HUES64 (cell line): ENCODE measurements at regions not wholly inside any gene's neighbourhood (a gene's known extent, or its start where the extent isn't known, plus 50 kb on each side); places are given as distances from the start of the nearest gene placed in this dataset.

Source experiments
- H3K27ac ChIP-seq: 2 replicates; pipeline ENCODE4 v1.7.0; 2013; ENCODE audit warnings: low read depth, low read length, inconsistent platforms
- H3K27me3 ChIP-seq: 2 replicates; pipeline ENCODE4 v1.6.1; 2013; ENCODE audit warnings: mild to moderate bottlenecking, low read length; ENCODE audit not compliant: insufficient read depth
- H3K36me3 ChIP-seq: 2 replicates; pipeline ENCODE4 v1.6.1; 2013; ENCODE audit warnings: mild to moderate bottlenecking, low read length; ENCODE audit not compliant: insufficient read depth
- H3K4me1 ChIP-seq: 2 replicates; pipeline ENCODE4 v1.6.1; 2013; ENCODE audit warnings: mild to moderate bottlenecking, low read length, moderate library complexity; ENCODE audit not compliant: insufficient read depth
- H3K4me3 ChIP-seq: 2 replicates; pipeline ENCODE4 v1.5.1; 2013; ENCODE audit warnings: mild to moderate bottlenecking, low read length, moderate library complexity
- H3K9ac ChIP-seq: 2 replicates; pipeline ENCODE4 v1.6.1; 2013; ENCODE audit warnings: mild to moderate bottlenecking, low read depth, low read length
- H3K9me3 ChIP-seq: 2 replicates; pipeline ENCODE4 v1.6.1; 2013; ENCODE audit warnings: low read depth, low read length; ENCODE audit not compliant: insufficient read depth
- WGBS: fragments of 150-250, 120-280 bp; methylation state at CpG from one replicate; pipeline ENCODE4 v1.1.7; 2013; ENCODE audit warnings: missing lambda C conversion rate; 5-methylcytosine and 5-hydroxymethylcytosine counted together

- WGBS = 95% methylated on average over 11 of the region's 11 CpGs
- H3K36me3 ChIP-seq = no peaks in the 10 kb centered on the region
- H3K27ac ChIP-seq = no peak overlapping the region
- no peak overlapping the region for H3K4me3 ChIP-seq
- H3K4me1 ChIP-seq = peaks cover 9% of the 10 kb centered on the region
- H3K9ac ChIP-seq = no peak overlapping the region
- H3K27me3 ChIP-seq = no peaks in the 10 kb centered on the region
- no peaks in the 10 kb centered on the region for H3K9me3 ChIP-seq
These were observed 840.9 kb downstream of the GALR1 start for GRCh38 chr18:78090584-78090983.

GRCh38 chr18:78092901-78093300 lies 843.3 kb downstream of the GALR1 start:
- no peaks in the 10 kb centered on the region for H3K9me3 ChIP-seq
- H3K36me3 ChIP-seq = no peaks in the 10 kb centered on the region
- H3K27ac ChIP-seq = no peak overlapping the region
- peaks cover 9% of the 10 kb centered on the region for H3K4me1 ChIP-seq
- 94% methylated on average over 2 of the region's 2 CpGs for WGBS
- H3K27me3 ChIP-seq = no peaks in the 10 kb centered on the region
- H3K9ac ChIP-seq = no peak overlapping the region
- no peak overlapping the region for H3K4me3 ChIP-seq

- no peak overlapping the region for H3K9ac ChIP-seq
- no peak overlapping the region for H3K4me3 ChIP-seq
- H3K27me3 ChIP-seq = no peaks in the 10 kb centered on the region
- H3K36me3 ChIP-seq = no peaks in the 10 kb centered on the region
- peaks cover 2% of the 10 kb centered on the region for H3K4me1 ChIP-seq
- H3K27ac ChIP-seq = no peak overlapping the region
- 0 out of 2 replicates have a peak, but pooled peaks cover 3% of the 10 kb centered on the region for H3K9me3 ChIP-seq
- WGBS = 94% methylated on average over 15 of the region's 15 CpGs
These were observed 850.4 kb downstream of the GALR1 start for GRCh38 chr18:78099979-78100588.

GRCh38 chr18:78101091-78101490 lies 851.4 kb downstream of the GALR1 start:
- no peaks in the 10 kb centered on the region for H3K4me1 ChIP-seq
- no peaks in the 10 kb centered on the region for H3K27me3 ChIP-seq
- 87% methylated on average over 9 of the region's 9 CpGs for WGBS
- no peak overlapping the region for H3K27ac ChIP-seq
- H3K4me3 ChIP-seq = no peak overlapping the region
- 0 out of 2 replicates have a peak, but pooled peaks cover 3% of the 10 kb centered on the region for H3K9me3 ChIP-seq
- H3K9ac ChIP-seq = no peak overlapping the region
- no peaks in the 10 kb centered on the region for H3K36me3 ChIP-seq

GRCh38 chr18:78102135-78102534 lies 852.5 kb downstream of the GALR1 start:
- 92% methylated on average over 8 of the region's 8 CpGs for WGBS
- H3K27me3 ChIP-seq = no peaks in the 10 kb centered on the region
- H3K36me3 ChIP-seq = no peaks in the 10 kb centered on the region
- no peak overlapping the region for H3K9ac ChIP-seq
- H3K9me3 ChIP-seq = 0 out of 2 replicates have a peak, but pooled peaks cover 3% of the 10 kb centered on the region
- no peak overlapping the region for H3K4me3 ChIP-seq
- H3K4me1 ChIP-seq = no peaks in the 10 kb centered on the region
- H3K27ac ChIP-seq = no peak overlapping the region

- H3K36me3 ChIP-seq = no peaks in the 10 kb centered on the region
- no peaks in the 10 kb centered on the region for H3K4me1 ChIP-seq
- H3K27ac ChIP-seq = no peak overlapping the region
- WGBS = 97% methylated on average over 5 of the region's 5 CpGs
- H3K9ac ChIP-seq = no peak overlapping the region
- 0 out of 2 replicates have a peak, but pooled peaks cover 3% of the 10 kb centered on the region for H3K9me3 ChIP-seq
- H3K4me3 ChIP-seq = no peak overlapping the region
- no peaks in the 10 kb centered on the region for H3K27me3 ChIP-seq
These were observed 856.0 kb downstream of the GALR1 start for GRCh38 chr18:78105611-78106010.

GRCh38 chr18:78106946-78107345 lies 857.3 kb downstream of the GALR1 start:
- no peaks in the 10 kb centered on the region for H3K27me3 ChIP-seq
- no peak overlapping the region for H3K4me3 ChIP-seq
- H3K9me3 ChIP-seq = 0 out of 2 replicates have a peak, but pooled peaks cover 3% of the 10 kb centered on the region
- H3K4me1 ChIP-seq = no peaks in the 10 kb centered on the region
- H3K27ac ChIP-seq = no peak overlapping the region
- 97% methylated on average over 15 of the region's 15 CpGs for WGBS
- H3K9ac ChIP-seq = no peak overlapping the region
- no peaks in the 10 kb centered on the region for H3K36me3 ChIP-seq

GRCh38 chr18:78107363-78107762 lies 857.7 kb downstream of the GALR1 start:
- Histone ChIP-seq H3K27ac (no peak overlapping the region), H3K36me3 (no peaks in the 10 kb centered on the region), H3K9me3 (0 out of 2 replicates have a peak, but pooled peaks cover 3% of the 10 kb centered on the region), H3K27me3 (no peaks in the 10 kb centered on the region), H3K9ac (no peak overlapping the region), H3K4me1 (no peaks in the 10 kb centered on the region), H3K4me3 (no peak overlapping the region)
- 89% methylated on average over 9 of the region's 9 CpGs for WGBS

- Histone ChIP-seq H3K36me3 (no peaks in the 10 kb centered on the region), H3K4me3 (no peak overlapping the region), H3K9ac (no peak overlapping the region), H3K27ac (no peak overlapping the region), H3K27me3 (no peaks in the 10 kb centered on the region), H3K4me1 (no peaks in the 10 kb centered on the region), H3K9me3 (0 out of 2 replicates have a peak, but pooled peaks cover 3% of the 10 kb centered on the region)
- WGBS = 91% methylated on average over 5 of the region's 5 CpGs
These were observed 858.9 kb downstream of the GALR1 start for GRCh38 chr18:78108554-78108953.

- Histone ChIP-seq H3K27me3 (no peaks in the 10 kb centered on the region), H3K36me3 (no peaks in the 10 kb centered on the region), H3K4me1 (no peaks in the 10 kb centered on the region), H3K9me3 (peaks cover 5% of the 10 kb centered on the region; the same call in 1 of the 2 replicates), H3K27ac (no peak overlapping the region), H3K9ac (no peak overlapping the region), H3K4me3 (no peak overlapping the region)
- WGBS = 92% methylated on average over 22 of the region's 22 CpGs
These were observed 863.7 kb downstream of the GALR1 start for GRCh38 chr18:78113136-78113939.

- Histone ChIP-seq H3K36me3 (no peaks in the 10 kb centered on the region), H3K4me3 (no peak overlapping the region), H3K27me3 (no peaks in the 10 kb centered on the region), H3K27ac (no peak overlapping the region), H3K4me1 (no peaks in the 10 kb centered on the region), H3K9me3 (peaks cover 5% of the 10 kb centered on the region; the same call in 1 of the 2 replicates), H3K9ac (no peak overlapping the region)
- over 99% methylated on average over 5 of the region's 7 CpGs for WGBS
These were observed 864.2 kb downstream of the GALR1 start for GRCh38 chr18:78113940-78114251.
